ENCODE measurements at regions not wholly inside any gene's neighbourhood (a gene's known extent, or its start where the extent isn't known, plus 50 kb on each side); places are given as distances from the start of the nearest gene placed in this dataset.

- Histone ChIP-seq H3K27ac (ENCODE audit: low read depth, low read length) (no peak overlapping the region), H3K4me2 (ENCODE audit: low read length) (no peak overlapping the region), H3K36me3 (ENCODE audit: control insufficient read depth in 1 of 2, insufficient read depth in 2 of 2, low read length in 2 of 2) (no peaks in the 10 kb centered on the region), H3K79me2 (ENCODE audit: insufficient read depth, low read length) (no peaks in the 10 kb centered on the region), H3K9me3 (ENCODE audit: control insufficient read depth in 1 of 2, insufficient read depth in 1 of 2, low read depth in 1 of 2, low read length in 2 of 2) (peaks cover 0 to 3% of the 10 kb centered on the region in 2 experiments; a peak in 1 of 4 replicates), H3K9ac (ENCODE audit: low read length) (no peak overlapping the region), H3K27me3 (ENCODE audit: insufficient read depth, low read length) (no peaks in the 10 kb centered on the region), H3K9me2 (ENCODE audit: insufficient read depth) (no peaks in the 10 kb centered on the region), H2AFZ (ENCODE audit: low read depth, low read length, poor library complexity, severe bottlenecking) (no peak overlapping the region), H3K4me3 (replicated peaks in 1 of 2; ENCODE audit: low read depth in 1 of 2, low read length in 2 of 2) (no peak overlapping the region), H4K20me1 (ENCODE audit: insufficient read depth) (no peaks in the 10 kb centered on the region), H3K4me1 (ENCODE audit: control insufficient read depth in 1 of 2, insufficient read depth in 2 of 2, low read length in 2 of 2) (no peaks in the 10 kb centered on the region)
- no TSS peak for BruUV-seq (replicated peaks)
- ATAC-seq = no peak
- DNase-seq (ENCODE audit: low read depth, low spot score) = no peak
- intact Hi-C loops (cut with micrococcal nuclease) = no loop called here
- ChIA-PET RAD21 (ENCODE audit: low non-redundant PET in 1 of 2, low total read pairs in 2 of 2, uncharacterized antibody in 2 of 2, unreplicated experiment in 2 of 2) (interaction anchor here in 1 of 2 experiments (0.7 kb wide), 1 partner anchor 266 kb away, joined by 3 read pairs; no protein-coding TSS in a partner anchor), POLR2A (no interaction called here), CTCF (no interaction called here)
- TF ChIP-seq RAD21 (IDR thresholded peaks at IDR 0.05; ENCODE audit: low read depth) = no peak
- no peak for TF ChIP-seq ATF3 (IDR thresholded peaks at IDR 0.05)
- no peak for TF ChIP-seq TCF7L2 (IDR thresholded peaks at IDR 0.05; ENCODE audit: borderline replicate concordance, extremely low read depth, insufficient read depth, insufficient read length)
- no peak for TF ChIP-seq FOSL1 (IDR thresholded peaks at IDR 0.05; ENCODE audit: low read depth)
- no peak for TF ChIP-seq ELF1 (IDR thresholded peaks at IDR 0.05; ENCODE audit: borderline replicate concordance, low read depth)
These were observed 54.9 kb upstream of the SP4 start for GRCh38 chr7:21373031-21373430.

GRCh38 chr7:21374134-21374533 is 53.7 kb upstream of the SP4 start:
- H3K9ac ChIP-seq (ENCODE audit: low read length) = no peak overlapping the region
- H2AFZ ChIP-seq (ENCODE audit: low read depth, low read length, poor library complexity, severe bottlenecking) = no peak overlapping the region
- POLR2A ChIA-PET = interaction anchor here (1.2 kb wide), 1 partner anchor 10 kb away, joined by 7 read pairs; no protein-coding TSS in a partner anchor
- H4K20me1 ChIP-seq (ENCODE audit: insufficient read depth) = no peaks in the 10 kb centered on the region
- RAD21 ChIA-PET (ENCODE audit: low non-redundant PET in 1 of 2, low total read pairs in 2 of 2, uncharacterized antibody in 2 of 2, unreplicated experiment in 2 of 2) = no interaction called here
- H3K27me3 ChIP-seq (ENCODE audit: insufficient read depth, low read length) = no peaks in the 10 kb centered on the region
- no peak overlapping the region for H3K4me3 ChIP-seq (replicated peaks in 1 of 2; ENCODE audit: low read depth in 1 of 2, low read length in 2 of 2)
- H3K9me2 ChIP-seq (ENCODE audit: insufficient read depth) = no peaks in the 10 kb centered on the region
- no peaks in the 10 kb centered on the region for H3K4me1 ChIP-seq (ENCODE audit: control insufficient read depth in 1 of 2, insufficient read depth in 2 of 2, low read length in 2 of 2)
- ATAC-seq = no peak
- no peak for DNase-seq (ENCODE audit: low read depth, low spot score)
- H3K36me3 ChIP-seq (ENCODE audit: control insufficient read depth in 1 of 2, insufficient read depth in 2 of 2, low read length in 2 of 2) = no peaks in the 10 kb centered on the region
- H3K79me2 ChIP-seq (ENCODE audit: insufficient read depth, low read length) = no peaks in the 10 kb centered on the region
- H3K9me3 ChIP-seq (ENCODE audit: control insufficient read depth in 1 of 2, insufficient read depth in 1 of 2, low read depth in 1 of 2, low read length in 2 of 2) = peaks cover 0 to 3% of the 10 kb centered on the region in 2 experiments; a peak in 1 of 4 replicates
- TF ChIP-seq CEBPB (IDR thresholded peaks at IDR 0.05; ENCODE audit: low read depth) (no peak), EGR1 (IDR thresholded peaks at IDR 0.05; ENCODE audit: low read depth) (no peak), REST (IDR thresholded peaks at IDR 0.05; ENCODE audit: low read depth) (no peak), EZH2phosphoT487 (IDR thresholded peaks at IDR 0.05; ENCODE audit: borderline replicate concordance) (no peak), JUND (IDR thresholded peaks at IDR 0.05) (no peak)
- BruUV-seq (replicated peaks) = no TSS peak
- no peak overlapping the region for H3K27ac ChIP-seq (ENCODE audit: low read depth, low read length)
- intact Hi-C loops (cut with micrococcal nuclease) = no loop called here
- no peak overlapping the region for H3K4me2 ChIP-seq (ENCODE audit: low read length)
- CTCF ChIA-PET = no interaction called here

Data from HCT116 (cell line).